NT2/D1 (cell line): ENCODE measurements at regions not wholly inside any gene's neighbourhood (a gene's known extent, or its start where the extent isn't known, plus 50 kb on each side); places are given as distances from the start of the nearest gene placed in this dataset.

Experiments
- SUZ12 ChIP-seq: IDR thresholded peaks from 2 replicates; pipeline ENCODE4 v1.6.1; 2011; ENCODE audit not compliant: insufficient read length, insufficient read depth; ENCODE audit errors: extremely low read depth
- YY1 ChIP-seq: IDR thresholded peaks from 2 replicates; pipeline ENCODE4 v1.6.1; 2011; ENCODE audit not compliant: insufficient read length, insufficient read depth

- TF ChIP-seq SUZ12 (no peak), YY1 (no peak)
Measured at GRCh38 chr7:128157906-128158305, 83.2 kb upstream of the LEP start.
